ENCODE measurements at regions not wholly inside any gene's neighbourhood (a gene's known extent, or its start where the extent isn't known, plus 50 kb on each side); places are given as distances from the start of the nearest gene placed in this dataset.

GRCh38 chr12:115297445-115297844 lies 613.5 kb upstream of the TBX3 start:
- TF ChIP-seq EZH2phosphoT487 (IDR thresholded peaks at IDR 0.05; ENCODE audit: borderline replicate concordance) (no peak), CTCF (conservative IDR thresholded peaks at IDR 0.05; ENCODE audit: low read length) (no peak)
- Histone ChIP-seq H2AFZ (ENCODE audit: low read length) (no peak overlapping the region), H3K4me2 (ENCODE audit: low read depth, low read length, poor library complexity, severe bottlenecking) (no peak overlapping the region)

GRCh38 chr12:115296613-115297198 lies 612.7 kb upstream of the TBX3 start:
- H3K79me2 ChIP-seq (ENCODE audit: insufficient read depth, low read length): no peaks in the 10 kb centered on the region
- no peaks in the 10 kb centered on the region for H3F3A ChIP-seq (ENCODE audit: low read depth)
- H3K36me3 ChIP-seq (ENCODE audit: insufficient read depth, low read length): no peaks in the 10 kb centered on the region
- no peaks in the 10 kb centered on the region; the same call in 1 of the 2 replicates for H3K9me3 ChIP-seq (ENCODE audit: insufficient read depth, low read depth, low read length)
- no peak overlapping the region for H3K9ac ChIP-seq (ENCODE audit: low read depth, low read length, poor library complexity, severe bottlenecking)
- no peak overlapping the region for H2AFZ ChIP-seq (ENCODE audit: low read length)
- no peak overlapping the region for H3K4me2 ChIP-seq (ENCODE audit: low read depth, low read length, poor library complexity, severe bottlenecking)
- H3K4me1 ChIP-seq (ENCODE audit: insufficient read depth, low read length, poor library complexity, severe bottlenecking): no peaks in the 10 kb centered on the region
- H3K9me2 ChIP-seq (replicated peaks; ENCODE audit: low read depth, low read length): no peaks in the 10 kb centered on the region
- H4K20me1 ChIP-seq (ENCODE audit: insufficient read depth, low read length, poor library complexity, severe bottlenecking): no peaks in the 10 kb centered on the region
- no peak overlapping the region for H3K4me3 ChIP-seq (ENCODE audit: low read length, poor library complexity, severe bottlenecking)
- TF ChIP-seq EZH2phosphoT487 (IDR thresholded peaks at IDR 0.05; ENCODE audit: borderline replicate concordance) (no peak), CTCF (conservative IDR thresholded peaks at IDR 0.05; ENCODE audit: low read length) (no peak)
- no peaks in the 10 kb centered on the region for H3K27me3 ChIP-seq (ENCODE audit: insufficient read depth, low read length, poor library complexity, severe bottlenecking)

More at GRCh38 chr12:115297445-115297844, 613.5 kb upstream of the TBX3 start:
- no peaks in the 10 kb centered on the region for H3K79me2 ChIP-seq (ENCODE audit: insufficient read depth, low read length)
- no peak overlapping the region for H3K4me3 ChIP-seq (ENCODE audit: low read length, poor library complexity, severe bottlenecking)
- no peaks in the 10 kb centered on the region for H3K9me2 ChIP-seq (replicated peaks; ENCODE audit: low read depth, low read length)
- no peak overlapping the region for H3K9ac ChIP-seq (ENCODE audit: low read depth, low read length, poor library complexity, severe bottlenecking)
- H3K36me3 ChIP-seq (ENCODE audit: insufficient read depth, low read length): no peaks in the 10 kb centered on the region
- no peaks in the 10 kb centered on the region for H4K20me1 ChIP-seq (ENCODE audit: insufficient read depth, low read length, poor library complexity, severe bottlenecking)
- H3F3A ChIP-seq (ENCODE audit: low read depth): no peaks in the 10 kb centered on the region
- no peaks in the 10 kb centered on the region for H3K4me1 ChIP-seq (ENCODE audit: insufficient read depth, low read length, poor library complexity, severe bottlenecking)
- no peaks in the 10 kb centered on the region for H3K27me3 ChIP-seq (ENCODE audit: insufficient read depth, low read length, poor library complexity, severe bottlenecking)
- no peaks in the 10 kb centered on the region; the same call in 1 of the 2 replicates for H3K9me3 ChIP-seq (ENCODE audit: insufficient read depth, low read depth, low read length)

- H3K79me2 ChIP-seq (ENCODE audit: insufficient read depth, low read length): no peaks in the 10 kb centered on the region
- no peaks in the 10 kb centered on the region for H3K36me3 ChIP-seq (ENCODE audit: insufficient read depth, low read length)
- H3F3A ChIP-seq (ENCODE audit: low read depth): no peaks in the 10 kb centered on the region
- no peaks in the 10 kb centered on the region for H3K9me2 ChIP-seq (replicated peaks; ENCODE audit: low read depth, low read length)
- H3K4me3 ChIP-seq (ENCODE audit: low read length, poor library complexity, severe bottlenecking): no peak overlapping the region
- H3K9me3 ChIP-seq (ENCODE audit: insufficient read depth, low read depth, low read length): no peaks in the 10 kb centered on the region; the same call in 1 of the 2 replicates
- no peaks in the 10 kb centered on the region for H4K20me1 ChIP-seq (ENCODE audit: insufficient read depth, low read length, poor library complexity, severe bottlenecking)
- no peak overlapping the region for H2AFZ ChIP-seq (ENCODE audit: low read length)
- no peaks in the 10 kb centered on the region for H3K4me1 ChIP-seq (ENCODE audit: insufficient read depth, low read length, poor library complexity, severe bottlenecking)
- TF ChIP-seq EZH2phosphoT487 (IDR thresholded peaks at IDR 0.05; ENCODE audit: borderline replicate concordance) (no peak), CTCF (conservative IDR thresholded peaks at IDR 0.05; ENCODE audit: low read length) (no peak)
- no peak overlapping the region for H3K4me2 ChIP-seq (ENCODE audit: low read depth, low read length, poor library complexity, severe bottlenecking)
- H3K27me3 ChIP-seq (ENCODE audit: insufficient read depth, low read length, poor library complexity, severe bottlenecking): no peaks in the 10 kb centered on the region
- no peak overlapping the region for H3K9ac ChIP-seq (ENCODE audit: low read depth, low read length, poor library complexity, severe bottlenecking)
These were observed 611.9 kb upstream of the TBX3 start for GRCh38 chr12:115295886-115296285.

All from Loucy (cell line).